Activated naive CD4-positive, alpha-beta T cell treated with anti-CD3 and anti-CD28 coated beads for 36 hours (primary cell): ENCODE measurements at regions not wholly inside any gene's neighbourhood (a gene's known extent, or its start where the extent isn't known, plus 50 kb on each side); places are given as distances from the start of the nearest gene placed in this dataset.

Source experiments
- CTCF ChIA-PET: fragments of 350-600 bp; sonication (Branson Sonifier 250); formaldehyde crosslinking; loops from one replicate; lab custom pipeline; 2021; ENCODE audit warnings: antibody characterized with exemption; lab: Charles Lee
- DNase-seq: peaks from one replicate; pipeline ENCODE4 v3.0.0-alpha.2; 2020
- H3K27ac Mint-ChIP-seq: one replicate; pipeline ENCODE4 v1.8.0; 2021; ENCODE audit warnings: mild to moderate bottlenecking, mixed read lengths
- H3K27me3 Mint-ChIP-seq: one replicate; pipeline ENCODE4 v1.8.0; 2021; ENCODE audit warnings: low read depth, mixed read lengths
- H3K36me3 Mint-ChIP-seq: one replicate; pipeline ENCODE4 v1.8.0; 2021; ENCODE audit warnings: low read depth, mixed read lengths
- H3K4me1 Mint-ChIP-seq: one replicate; pipeline ENCODE4 v1.8.0; 2021; ENCODE audit warnings: low read depth, mixed read lengths
- H3K4me3 Mint-ChIP-seq: one replicate; pipeline ENCODE4 v1.8.0; 2021; ENCODE audit warnings: mild to moderate bottlenecking, moderate library complexity, mixed read lengths
- H3K9me3 Mint-ChIP-seq: one replicate; pipeline ENCODE4 v1.8.0; 2021; ENCODE audit warnings: mixed read lengths
- intact Hi-C: fragments of 100-400 bp; cut with micrococcal nuclease; formaldehyde crosslinking; loops from one replicate; pipeline ENCODE4 v1.15.1; 2023

DNA sequence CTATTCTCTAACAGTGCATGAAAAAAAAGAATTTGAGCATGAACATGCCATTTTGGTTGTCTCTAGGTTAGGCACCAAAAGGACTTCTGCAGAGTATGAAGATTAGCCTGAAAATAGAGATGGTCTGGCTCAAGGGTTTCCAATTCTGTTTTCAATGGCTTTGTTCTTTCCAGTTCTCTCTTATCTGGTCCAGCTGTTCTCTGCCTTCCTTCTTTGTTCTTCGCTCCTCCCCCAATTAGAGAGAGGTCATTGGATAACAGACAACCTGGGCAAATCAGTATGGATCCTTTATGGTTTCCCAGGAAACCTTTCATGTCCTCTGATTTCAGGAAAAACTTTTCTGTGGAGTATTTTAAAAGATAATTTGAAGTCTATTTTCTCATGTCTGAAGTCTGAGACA lies 623.4 kb downstream of the PCDH17 start:
- no peak for DNase-seq
- CTCF ChIA-PET = no interaction called here
- no peak overlapping the region for H3K27ac Mint-ChIP-seq
- H3K9me3 Mint-ChIP-seq = peaks cover 8% of the 10 kb centered on the region
- no peaks in the 10 kb centered on the region for H3K27me3 Mint-ChIP-seq
- intact Hi-C loops = no loop called here
- H3K36me3 Mint-ChIP-seq = no peaks in the 10 kb centered on the region
- no peak overlapping the region for H3K4me3 Mint-ChIP-seq
- no peaks in the 10 kb centered on the region for H3K4me1 Mint-ChIP-seq

DNA sequence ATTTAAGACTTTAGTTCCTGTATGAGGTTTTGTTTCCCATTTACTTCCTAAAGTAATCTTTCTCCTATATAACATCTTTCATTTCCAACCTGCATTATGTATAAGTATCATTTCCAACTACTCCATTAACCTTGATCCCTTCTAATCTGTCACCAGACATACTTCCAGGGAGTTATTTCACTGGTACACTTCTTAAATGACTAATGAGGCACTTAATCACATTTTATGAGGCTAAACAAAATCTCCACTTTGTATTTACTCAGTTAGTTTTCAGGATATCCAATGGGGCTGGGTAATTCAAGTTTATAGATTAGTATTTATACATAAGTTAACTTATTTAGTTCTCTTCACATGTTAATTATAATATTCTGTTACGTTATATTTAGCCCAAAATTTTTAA lies 634.7 kb downstream of the PCDH17 start:
- Mint-ChIP-seq H3K27me3 (no peaks in the 10 kb centered on the region), H3K9me3 (no peaks in the 10 kb centered on the region), H3K4me1 (no peaks in the 10 kb centered on the region), H3K4me3 (no peak overlapping the region), H3K27ac (no peak overlapping the region), H3K36me3 (no peaks in the 10 kb centered on the region)
- intact Hi-C loops = no loop called here
- CTCF ChIA-PET = no interaction called here
- DNase-seq = no peak

GRCh38 chr13:58298556-58299135 lies 667.1 kb downstream of the PCDH17 start:
- H3K9me3 Mint-ChIP-seq = no peaks in the 10 kb centered on the region
- intact Hi-C loops = no loop called here
- CTCF ChIA-PET = no interaction called here
- no peaks in the 10 kb centered on the region for H3K27me3 Mint-ChIP-seq
- no peak for DNase-seq
- H3K4me1 Mint-ChIP-seq = no peaks in the 10 kb centered on the region
- no peak overlapping the region for H3K4me3 Mint-ChIP-seq
- H3K36me3 Mint-ChIP-seq = no peaks in the 10 kb centered on the region
- H3K27ac Mint-ChIP-seq = no peak overlapping the region

DNA sequence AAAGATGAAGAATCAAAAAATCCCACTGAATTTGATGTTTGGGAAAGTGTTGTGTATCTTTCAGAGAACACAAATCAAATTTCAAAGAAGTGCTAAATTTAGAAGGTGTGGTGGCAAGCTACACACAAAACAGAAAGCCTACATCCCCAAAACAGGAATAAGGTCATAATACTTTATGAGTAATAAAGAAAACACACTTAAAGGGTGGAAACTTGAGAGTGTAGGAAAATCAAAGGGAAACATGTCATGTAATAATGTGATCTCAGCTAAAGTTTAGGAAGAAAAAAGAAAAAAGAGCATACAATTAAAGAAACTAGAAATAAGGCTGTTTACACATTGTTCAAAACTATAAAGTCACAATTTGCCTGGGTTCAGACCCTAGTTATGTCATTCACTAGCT lies 668.7 kb downstream of the PCDH17 start:
- no peak overlapping the region for H3K27ac Mint-ChIP-seq

DNA sequence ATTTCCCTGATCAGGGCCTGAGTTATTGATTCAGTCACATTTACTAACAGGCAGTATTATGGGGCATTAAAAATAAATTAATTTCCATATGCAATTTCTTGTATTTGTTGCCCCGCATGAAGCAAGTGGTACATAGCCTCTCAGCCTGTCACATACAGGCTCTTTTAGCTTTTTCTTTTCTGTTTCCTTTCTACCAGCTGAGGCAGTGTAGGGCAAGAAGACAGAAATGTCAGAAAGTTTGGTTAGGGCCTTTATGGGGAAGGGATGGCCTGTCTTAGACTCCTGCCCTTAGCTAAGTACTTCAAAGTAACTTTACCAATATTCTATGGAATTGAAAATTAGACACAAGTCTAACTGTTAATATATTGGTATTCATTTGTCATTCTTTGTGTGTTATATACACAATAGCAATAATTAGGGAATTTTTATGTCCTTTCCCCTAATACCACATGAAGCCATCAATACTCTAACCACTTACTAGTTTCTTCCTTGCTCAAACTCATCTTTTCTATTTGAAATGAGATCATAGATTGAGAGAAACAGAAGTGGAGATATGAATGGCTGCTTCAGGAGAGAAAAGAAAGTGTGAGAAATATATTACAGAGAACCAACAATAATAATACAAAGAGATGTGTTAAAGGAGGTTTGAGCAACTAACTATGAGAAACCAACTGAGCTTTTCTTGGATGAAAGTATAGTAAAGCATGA lies 669.6 kb downstream of the PCDH17 start:
- Mint-ChIP-seq H3K4me3 (no peak overlapping the region), H3K36me3 (no peaks in the 10 kb centered on the region), H3K27me3 (no peaks in the 10 kb centered on the region), H3K4me1 (no peaks in the 10 kb centered on the region), H3K27ac (no peak overlapping the region), H3K9me3 (no peaks in the 10 kb centered on the region)
- no peak for DNase-seq
- CTCF ChIA-PET = no interaction called here
- intact Hi-C loops = no loop called here

More for the DNA sequence above, 668.7 kb downstream of the PCDH17 start:
- Mint-ChIP-seq H3K9me3 (no peaks in the 10 kb centered on the region), H3K36me3 (no peaks in the 10 kb centered on the region), H3K27me3 (no peaks in the 10 kb centered on the region), H3K4me1 (no peaks in the 10 kb centered on the region), H3K4me3 (no peak overlapping the region)
- intact Hi-C loops = no loop called here
- CTCF ChIA-PET = no interaction called here
- DNase-seq = no peak

DNA sequence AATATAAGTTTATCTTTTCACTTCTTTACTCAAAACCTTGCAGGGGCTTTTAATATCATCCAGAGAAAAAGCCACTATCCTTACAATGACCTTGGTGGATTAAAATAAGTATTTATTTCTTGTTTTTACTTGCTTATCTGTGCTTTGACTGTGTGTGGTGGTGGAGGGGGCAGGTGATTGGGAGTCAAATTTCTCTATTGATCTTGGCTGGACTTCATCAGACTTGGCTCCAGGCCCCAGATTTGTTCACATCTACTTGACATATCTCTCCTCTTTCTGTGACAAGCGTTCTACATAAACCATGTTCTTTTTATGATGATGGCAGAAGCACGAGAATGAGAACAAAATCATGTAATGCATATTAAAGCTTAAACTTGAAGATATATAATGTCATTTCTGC lies 670.8 kb downstream of the PCDH17 start:
- Mint-ChIP-seq H3K27me3 (no peaks in the 10 kb centered on the region), H3K4me3 (no peak overlapping the region), H3K27ac (no peak overlapping the region), H3K9me3 (no peaks in the 10 kb centered on the region), H3K36me3 (no peaks in the 10 kb centered on the region), H3K4me1 (no peaks in the 10 kb centered on the region)
- no peak for DNase-seq
- intact Hi-C loops = no loop called here
- CTCF ChIA-PET = no interaction called here

- Mint-ChIP-seq H3K27me3 (no peaks in the 10 kb centered on the region), H3K36me3 (no peaks in the 10 kb centered on the region), H3K4me3 (no peak overlapping the region), H3K27ac (no peak overlapping the region), H3K4me1 (no peaks in the 10 kb centered on the region), H3K9me3 (no peaks in the 10 kb centered on the region)
- intact Hi-C loops = no loop called here
- DNase-seq = no peak
- CTCF ChIA-PET = no interaction called here
Measured at GRCh38 chr13:58306062-58306461, 674.5 kb downstream of the PCDH17 start.

DNA sequence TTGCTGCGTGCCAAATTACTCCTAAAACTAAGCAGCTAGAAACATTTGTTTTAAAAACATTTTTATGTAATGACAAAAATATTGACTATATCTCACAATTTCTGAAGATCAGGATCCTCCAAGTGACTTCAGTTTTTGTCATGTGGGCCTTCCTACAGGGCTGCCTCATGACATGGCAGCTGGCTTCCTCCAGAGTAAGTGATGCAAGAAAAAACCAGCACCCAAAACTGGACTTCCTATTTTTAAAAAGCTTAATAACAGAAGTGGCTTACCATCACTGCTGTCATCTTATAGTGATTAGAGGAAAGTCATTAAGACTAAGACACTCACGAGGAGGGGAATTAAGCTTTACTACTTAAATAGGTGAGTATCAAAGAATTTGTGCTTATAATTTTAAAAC lies 681.7 kb downstream of the PCDH17 start:
- DNase-seq = no peak
- Mint-ChIP-seq H3K36me3 (no peaks in the 10 kb centered on the region), H3K27ac (no peak overlapping the region), H3K4me3 (no peak overlapping the region), H3K27me3 (no peaks in the 10 kb centered on the region), H3K9me3 (no peaks in the 10 kb centered on the region), H3K4me1 (no peaks in the 10 kb centered on the region)
- intact Hi-C loops = no loop called here
- CTCF ChIA-PET = no interaction called here

DNA sequence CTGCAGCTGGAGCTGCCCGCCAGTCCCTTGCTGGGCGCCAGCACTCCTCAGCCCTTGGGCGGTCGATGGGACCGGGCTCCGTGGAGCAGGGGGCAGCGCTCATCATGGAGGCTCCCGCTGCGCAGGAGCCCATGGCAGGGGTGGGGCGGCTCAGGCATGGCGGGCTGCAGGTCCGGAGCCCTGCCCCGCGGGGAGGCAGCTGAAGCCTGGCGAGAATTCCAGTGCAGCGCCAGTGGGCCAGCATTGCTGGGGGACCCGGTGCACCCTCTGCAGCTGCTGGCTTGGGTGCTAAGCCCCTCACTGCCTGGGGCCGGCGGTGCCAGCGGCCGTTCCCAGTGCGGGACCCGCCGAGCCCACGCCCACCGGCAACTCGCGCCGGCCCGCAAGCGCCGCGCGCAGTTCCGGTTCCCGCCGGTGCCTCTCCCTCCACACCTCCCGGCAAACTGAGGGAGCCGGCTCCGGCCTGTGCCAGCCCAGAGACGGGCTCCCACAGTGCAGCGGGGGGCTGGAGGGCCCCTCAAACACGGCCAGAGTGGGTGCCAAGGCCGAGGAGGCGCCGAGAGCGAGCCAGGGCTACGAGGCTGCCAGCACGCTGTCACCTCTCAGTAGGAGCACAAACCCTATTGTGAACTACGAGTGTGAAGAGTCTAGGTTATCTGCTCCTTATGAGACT lies 687.1 kb downstream of the PCDH17 start:
- no peak for DNase-seq
- intact Hi-C loops = no loop called here
- no peak overlapping the region for H3K27ac Mint-ChIP-seq
- CTCF ChIA-PET = no interaction called here
- H3K36me3 Mint-ChIP-seq = no peaks in the 10 kb centered on the region
- H3K27me3 Mint-ChIP-seq = no peaks in the 10 kb centered on the region
- H3K9me3 Mint-ChIP-seq = no peaks in the 10 kb centered on the region
- no peaks in the 10 kb centered on the region for H3K4me1 Mint-ChIP-seq
- H3K4me3 Mint-ChIP-seq = no peak overlapping the region

DNA sequence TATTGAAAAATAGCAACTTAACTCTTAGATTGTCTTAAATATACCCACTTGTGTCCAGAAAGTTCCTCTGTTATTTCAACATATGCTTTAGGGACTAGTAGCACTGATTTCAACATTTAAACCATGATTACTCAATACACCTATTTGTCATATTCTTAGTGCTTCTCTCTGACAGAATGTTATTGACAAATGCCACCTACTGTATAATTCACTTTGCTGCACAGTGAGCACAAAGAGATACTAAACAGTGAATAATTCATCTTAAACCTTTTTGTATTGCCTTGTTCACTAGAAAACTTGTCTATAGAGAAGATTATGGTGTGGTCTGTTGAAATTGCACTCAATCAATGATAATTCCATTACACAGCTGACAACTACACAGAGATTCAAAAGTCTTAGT lies 692.6 kb downstream of the PCDH17 start:
- Mint-ChIP-seq H3K9me3 (no peaks in the 10 kb centered on the region), H3K36me3 (no peaks in the 10 kb centered on the region), H3K27me3 (no peaks in the 10 kb centered on the region), H3K4me3 (no peak overlapping the region), H3K27ac (no peak overlapping the region), H3K4me1 (no peaks in the 10 kb centered on the region)
- CTCF ChIA-PET = no interaction called here
- intact Hi-C loops = no loop called here
- DNase-seq = no peak

DNA sequence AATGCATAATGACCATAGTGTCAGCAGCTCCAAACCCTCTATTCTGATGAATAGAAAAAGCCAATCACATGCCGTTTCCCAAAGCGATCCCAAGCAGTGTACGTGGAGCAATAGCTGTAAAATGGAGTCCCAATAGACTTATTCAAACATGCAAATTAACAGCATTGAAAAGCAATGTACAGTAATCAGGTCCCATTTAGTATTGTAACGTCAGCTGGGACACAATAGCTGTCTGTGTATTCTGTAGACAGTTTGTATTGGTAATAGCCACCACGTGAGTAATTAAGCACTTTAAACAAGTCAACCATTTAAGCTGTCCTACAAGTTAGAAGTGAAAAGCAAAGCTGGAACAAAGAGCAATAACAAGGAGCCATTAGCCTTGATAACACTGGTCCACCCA lies 698.2 kb downstream of the PCDH17 start:
- Mint-ChIP-seq H3K27ac (no peak overlapping the region), H3K9me3 (peaks cover 1% of the 10 kb centered on the region), H3K36me3 (no peaks in the 10 kb centered on the region), H3K4me3 (no peak overlapping the region), H3K4me1 (no peaks in the 10 kb centered on the region), H3K27me3 (no peaks in the 10 kb centered on the region)
- CTCF ChIA-PET = no interaction called here
- no peak for DNase-seq
- intact Hi-C loops = no loop called here

- peaks cover 4% of the 10 kb centered on the region for H3K9me3 Mint-ChIP-seq
- no peaks in the 10 kb centered on the region for H3K36me3 Mint-ChIP-seq
- no peak overlapping the region for H3K4me3 Mint-ChIP-seq
- no peaks in the 10 kb centered on the region for H3K4me1 Mint-ChIP-seq
- CTCF ChIA-PET = no interaction called here
- no peak overlapping the region for H3K27ac Mint-ChIP-seq
- intact Hi-C loops = no loop called here
- H3K27me3 Mint-ChIP-seq = no peaks in the 10 kb centered on the region
- no peak for DNase-seq
Measured at GRCh38 chr13:58340895-58341294, 709.4 kb downstream of the PCDH17 start.

DNA sequence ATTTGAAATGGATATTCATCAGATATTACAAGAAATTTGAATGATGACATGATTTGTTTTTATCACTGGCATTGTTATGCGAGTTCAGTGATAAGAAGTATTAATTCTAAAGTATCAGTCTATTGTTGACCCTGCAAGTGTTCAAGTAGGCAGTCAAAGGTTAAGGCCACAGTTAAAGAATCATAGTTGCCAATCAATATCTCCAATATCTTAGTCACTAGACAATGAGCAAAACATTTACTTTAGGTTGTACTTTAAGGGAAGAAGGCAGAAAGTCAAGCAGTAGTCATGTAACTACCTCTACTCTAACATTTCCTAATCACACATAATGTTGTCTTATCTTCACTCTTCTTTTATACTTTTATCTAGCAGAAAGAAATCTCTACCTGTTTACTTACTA lies 709.8 kb downstream of the PCDH17 start:
- intact Hi-C loops = no loop called here
- Mint-ChIP-seq H3K4me1 (no peaks in the 10 kb centered on the region), H3K27ac (no peak overlapping the region), H3K27me3 (no peaks in the 10 kb centered on the region), H3K9me3 (peaks cover 4% of the 10 kb centered on the region), H3K4me3 (no peak overlapping the region), H3K36me3 (no peaks in the 10 kb centered on the region)
- CTCF ChIA-PET = no interaction called here
- DNase-seq = no peak
